ENCODE measurements at regions not wholly inside any gene's neighbourhood (a gene's known extent, or its start where the extent isn't known, plus 50 kb on each side); places are given as distances from the start of the nearest gene placed in this dataset.

GRCh38 chr1:83766241-83766691 lies 232.7 kb downstream of the TTLL7 start:
- Histone ChIP-seq H3K36me3 (ENCODE audit: control insufficient read depth, low read length) (no peaks in the 10 kb centered on the region), H3K79me2 (ENCODE audit: control insufficient read depth, low read length) (no peaks in the 10 kb centered on the region), H4K20me1 (ENCODE audit: control insufficient read depth, insufficient read depth, low read depth, low read length) (no peaks in the 10 kb centered on the region), H3K4me1 (ENCODE audit: control insufficient read depth, low read length) (peaks cover 70% of the 10 kb centered on the region), H3K9me3 (ENCODE audit: control insufficient read depth, insufficient read depth, low read length) (no peaks in the 10 kb centered on the region), H3K4me2 (ENCODE audit: low read length) (peak overlapping the region; percentile 24; the same call in 1 of the 2 replicates), H3K4me3 (ENCODE audit: low read length) (no peak overlapping the region), H3F3A (ENCODE audit: control insufficient read depth, insufficient read depth) (no peaks in the 10 kb centered on the region), H3K27ac (ENCODE audit: low read depth, low read length) (peak overlapping the region; percentile 4; the same call in 1 of the 2 replicates), H3K9me2 (replicated peaks; ENCODE audit: control insufficient read depth, low read length) (no peaks in the 10 kb centered on the region), H3K27me3 (ENCODE audit: control insufficient read depth, low read length) (no peaks in the 10 kb centered on the region)
- TF ChIP-seq EZH2phosphoT487 (IDR thresholded peaks at IDR 0.05; ENCODE audit: borderline replicate concordance, low read length) (no peak), CTCF (IDR thresholded peaks at IDR 0.05; ENCODE audit: low read depth, low read length, poor library complexity, severe bottlenecking) (no peak)

DNA sequence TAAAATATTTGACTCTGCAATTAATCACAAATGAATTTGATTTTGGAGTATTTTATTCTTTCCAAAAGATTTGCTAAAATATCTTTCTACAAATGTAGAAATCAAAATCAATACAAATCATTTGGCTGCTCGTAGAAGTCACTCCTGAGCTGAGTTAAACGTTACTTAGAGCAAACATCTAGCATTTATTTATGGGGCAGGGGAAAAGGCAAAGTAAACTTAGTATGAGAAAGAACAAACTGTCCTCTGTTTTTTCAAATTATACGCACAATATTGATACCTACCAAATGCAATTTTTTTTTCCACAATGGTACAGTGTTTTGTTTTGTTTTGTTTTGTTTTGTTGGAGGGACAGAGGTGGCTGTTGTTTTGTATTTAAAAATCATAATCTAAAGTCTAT lies 233.8 kb downstream of the TTLL7 start:
- H4K20me1 ChIP-seq (ENCODE audit: control insufficient read depth, insufficient read depth, low read depth, low read length), result no peaks in the 10 kb centered on the region
- H3K27ac ChIP-seq (ENCODE audit: low read depth, low read length), result peak overlapping the region; percentile 82; the same call in 1 of the 2 replicates
- H3K79me2 ChIP-seq (ENCODE audit: control insufficient read depth, low read length), result no peaks in the 10 kb centered on the region
- peaks cover 80% of the 10 kb centered on the region for H3K4me1 ChIP-seq (ENCODE audit: control insufficient read depth, low read length)
- H3K9me3 ChIP-seq (ENCODE audit: control insufficient read depth, insufficient read depth, low read length), result no peaks in the 10 kb centered on the region
- peak overlapping the region; percentile 64 for H3K4me2 ChIP-seq (ENCODE audit: low read length)
- H3K4me3 ChIP-seq (ENCODE audit: low read length), result peak overlapping the region; percentile 55; the same call in 1 of the 2 replicates
- H3K36me3 ChIP-seq (ENCODE audit: control insufficient read depth, low read length), result no peaks in the 10 kb centered on the region
- H3K27me3 ChIP-seq (ENCODE audit: control insufficient read depth, low read length), result no peaks in the 10 kb centered on the region
- no peaks in the 10 kb centered on the region for H3K9me2 ChIP-seq (replicated peaks; ENCODE audit: control insufficient read depth, low read length)
- no peaks in the 10 kb centered on the region for H3F3A ChIP-seq (ENCODE audit: control insufficient read depth, insufficient read depth)
- TF ChIP-seq EZH2phosphoT487 (IDR thresholded peaks at IDR 0.05; ENCODE audit: borderline replicate concordance, low read length) (no peak), CTCF (IDR thresholded peaks at IDR 0.05; ENCODE audit: low read depth, low read length, poor library complexity, severe bottlenecking) (no peak)

DNA sequence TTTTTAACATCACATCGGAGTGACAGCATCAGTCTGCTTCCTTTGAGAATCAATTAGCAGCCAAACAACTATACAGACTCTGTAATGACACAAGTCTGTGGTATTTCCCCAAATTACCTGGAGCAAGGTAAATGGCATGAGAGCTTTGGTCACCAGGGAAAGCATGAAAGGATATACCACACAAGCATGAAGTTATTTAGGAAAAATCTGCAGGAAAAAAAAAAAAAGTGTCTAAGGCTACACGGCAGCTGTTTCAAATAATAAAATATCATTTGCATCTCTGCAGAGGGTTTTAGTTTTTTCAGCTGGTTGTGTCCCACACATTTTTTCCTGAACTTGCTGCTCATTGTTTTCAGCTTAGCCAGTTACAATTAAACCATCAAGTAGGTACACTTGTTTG lies 234.7 kb downstream of the TTLL7 start:
- Histone ChIP-seq H3K79me2 (ENCODE audit: control insufficient read depth, low read length) (no peaks in the 10 kb centered on the region), H3K4me3 (ENCODE audit: low read length) (peak overlapping the region; percentile 55)

More for the DNA sequence above, 234.7 kb downstream of the TTLL7 start:
- H4K20me1 ChIP-seq (ENCODE audit: control insufficient read depth, insufficient read depth, low read depth, low read length), result no peaks in the 10 kb centered on the region
- H3K4me1 ChIP-seq (ENCODE audit: control insufficient read depth, low read length), result peaks cover 78% of the 10 kb centered on the region
- H3K27me3 ChIP-seq (ENCODE audit: control insufficient read depth, low read length), result no peaks in the 10 kb centered on the region
- no peaks in the 10 kb centered on the region for H3F3A ChIP-seq (ENCODE audit: control insufficient read depth, insufficient read depth)
- H3K36me3 ChIP-seq (ENCODE audit: control insufficient read depth, low read length), result no peaks in the 10 kb centered on the region
- TF ChIP-seq CTCF (IDR thresholded peaks at IDR 0.05; ENCODE audit: low read depth, low read length, poor library complexity, severe bottlenecking) (no peak), EZH2phosphoT487 (IDR thresholded peaks at IDR 0.05; ENCODE audit: borderline replicate concordance, low read length) (no peak)
- H3K9me2 ChIP-seq (replicated peaks; ENCODE audit: control insufficient read depth, low read length), result no peaks in the 10 kb centered on the region
- H3K4me2 ChIP-seq (ENCODE audit: low read length), result peak overlapping the region; percentile 64
- H3K27ac ChIP-seq (ENCODE audit: low read depth, low read length), result peak overlapping the region; percentile 82
- H3K9me3 ChIP-seq (ENCODE audit: control insufficient read depth, insufficient read depth, low read length), result no peaks in the 10 kb centered on the region
